HG03139 (cell line): ENCODE measurements at regions not wholly inside any gene's neighbourhood (a gene's known extent, or its start where the extent isn't known, plus 50 kb on each side); places are given as distances from the start of the nearest gene placed in this dataset.

Experiments used
- ATAC-seq: cut with Tn5 transposase; IDR thresholded peaks from one replicate; pipeline ENCODE4 v1.9.1; 2021; ENCODE audit not compliant: unreplicated experiment

GRCh38 chr6:71510856-71511255 is 222.2 kb downstream of the OGFRL1 start:
- no peak for ATAC-seq

GRCh38 chr6:71512256-71512655 is 223.6 kb downstream of the OGFRL1 start:
- no peak for ATAC-seq

GRCh38 chr6:71513036-71513435 is 224.4 kb downstream of the OGFRL1 start:
- ATAC-seq, result no peak

- ATAC-seq, result no peak
Observed at GRCh38 chr6:71523548-71523947, 234.9 kb downstream of the OGFRL1 start.

GRCh38 chr6:71524201-71524600 is 235.6 kb downstream of the OGFRL1 start:
- ATAC-seq, result no peak

- no peak for ATAC-seq
Observed at GRCh38 chr6:71527886-71528285, 239.3 kb downstream of the OGFRL1 start.

GRCh38 chr6:71529026-71529425 is 240.4 kb downstream of the OGFRL1 start:
- ATAC-seq, result no peak

- ATAC-seq, result no peak
Observed at GRCh38 chr6:71529769-71530168, 241.2 kb downstream of the OGFRL1 start.

- no peak for ATAC-seq
Observed at GRCh38 chr6:71531006-71531405, 242.4 kb downstream of the OGFRL1 start.

- no peak for ATAC-seq
Observed at GRCh38 chr6:71531841-71532240, 243.2 kb downstream of the OGFRL1 start.

- no peak for ATAC-seq
Observed at GRCh38 chr6:71533939-71534379, 245.3 kb downstream of the OGFRL1 start.

- no peak for ATAC-seq
Observed at GRCh38 chr6:71534921-71535320, 246.3 kb downstream of the OGFRL1 start.

- no peak for ATAC-seq
Observed at GRCh38 chr6:71537717-71538116, 249.1 kb downstream of the OGFRL1 start.

- no peak for ATAC-seq
Observed at GRCh38 chr6:71544028-71544427, 255.4 kb downstream of the OGFRL1 start.

GRCh38 chr6:71544906-71545305 is 256.3 kb downstream of the OGFRL1 start:
- no peak for ATAC-seq

- no peak for ATAC-seq
Observed at GRCh38 chr6:71545905-71546304, 257.3 kb downstream of the OGFRL1 start.

GRCh38 chr6:71551798-71552197 is 263.2 kb downstream of the OGFRL1 start:
- ATAC-seq, result no peak

GRCh38 chr6:71556141-71556540 is 267.5 kb downstream of the OGFRL1 start:
- ATAC-seq, result no peak

- ATAC-seq, result no peak
Observed at GRCh38 chr6:71558974-71559373, 270.4 kb downstream of the OGFRL1 start.

- no peak for ATAC-seq
Observed at GRCh38 chr6:71567562-71567961, 279.0 kb downstream of the OGFRL1 start.

- ATAC-seq, result no peak
Observed at GRCh38 chr6:71577766-71578165, 289.2 kb downstream of the OGFRL1 start.

GRCh38 chr6:71579902-71580301 is 291.3 kb downstream of the OGFRL1 start:
- no peak for ATAC-seq

GRCh38 chr6:71582820-71583219 is 294.2 kb downstream of the OGFRL1 start:
- no peak for ATAC-seq
